Spleen (tissue), 7 donors: ENCODE measurements at regions not wholly inside any gene's neighbourhood (a gene's known extent, or its start where the extent isn't known, plus 50 kb on each side); places are given as distances from the start of the nearest gene placed in this dataset.

Experiments
- POLR2A ChIP-seq, 3 donors: fragments of 450-650 bp; IDR thresholded peaks; one replicate each; pipeline ENCODE4 v1.5.1; 2017; ENCODE audit warnings: antibody characterized with exemption in 3 of 3, mild to moderate bottlenecking in 1 of 3
- POLR2AphosphoS5 ChIP-seq, 3 donors: sonication (generic); formaldehyde crosslinking; IDR thresholded peaks; one replicate each; pipeline ENCODE4 v1.5.1; 2017; ENCODE audit warnings: antibody characterized with exemption in 3 of 3
- TF ChIP-seq, protein P1 (sequence below), 11 experiments: fragments of 200-600 bp in 7 of 11; fragments of 450-650 bp in 4 of 11; sonication (generic) in 4 of 11; IDR thresholded peaks in 8 of 11; conservative IDR thresholded peaks in 3 of 11; 1 replicate in 7 of 11; 2 replicates in 4 of 11; pipeline versions ENCODE4 v1.4.0 to v1.8.0; 2016 to 2021; ENCODE audit warnings: antibody characterized with exemption in 11 of 11, inconsistent platforms in 4 of 11, mild to moderate bottlenecking in 1 of 11
- donor health status: DM: no; HTN: no; CAD: no; lungs with moderate emphysema.
- donor health status: DM: no; HTN: no; CAD: no.
- donor health status: DM: no; HTN: no; CAD: no.

DNA sequence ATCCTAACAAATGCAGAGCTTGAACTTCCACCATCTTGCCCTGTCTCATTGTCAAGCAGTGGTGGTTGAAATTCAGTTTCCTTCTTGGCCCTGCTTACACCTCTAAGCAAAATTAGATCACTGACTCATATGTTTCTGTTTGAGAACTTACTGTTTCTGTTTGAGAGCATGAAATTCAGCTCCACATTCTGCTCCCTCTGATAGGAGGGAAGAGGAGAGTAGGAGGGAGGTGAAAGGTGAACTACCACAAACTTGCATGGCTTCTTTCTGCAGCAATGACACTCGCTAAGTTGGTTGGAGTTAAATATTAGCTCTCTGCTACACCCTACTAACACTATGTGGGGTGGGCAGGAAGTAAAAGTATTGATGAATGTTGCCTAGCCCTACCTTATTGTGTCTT is 117.8 kb upstream of the EDA2R start:
- TF ChIP-seq, protein P1, sequence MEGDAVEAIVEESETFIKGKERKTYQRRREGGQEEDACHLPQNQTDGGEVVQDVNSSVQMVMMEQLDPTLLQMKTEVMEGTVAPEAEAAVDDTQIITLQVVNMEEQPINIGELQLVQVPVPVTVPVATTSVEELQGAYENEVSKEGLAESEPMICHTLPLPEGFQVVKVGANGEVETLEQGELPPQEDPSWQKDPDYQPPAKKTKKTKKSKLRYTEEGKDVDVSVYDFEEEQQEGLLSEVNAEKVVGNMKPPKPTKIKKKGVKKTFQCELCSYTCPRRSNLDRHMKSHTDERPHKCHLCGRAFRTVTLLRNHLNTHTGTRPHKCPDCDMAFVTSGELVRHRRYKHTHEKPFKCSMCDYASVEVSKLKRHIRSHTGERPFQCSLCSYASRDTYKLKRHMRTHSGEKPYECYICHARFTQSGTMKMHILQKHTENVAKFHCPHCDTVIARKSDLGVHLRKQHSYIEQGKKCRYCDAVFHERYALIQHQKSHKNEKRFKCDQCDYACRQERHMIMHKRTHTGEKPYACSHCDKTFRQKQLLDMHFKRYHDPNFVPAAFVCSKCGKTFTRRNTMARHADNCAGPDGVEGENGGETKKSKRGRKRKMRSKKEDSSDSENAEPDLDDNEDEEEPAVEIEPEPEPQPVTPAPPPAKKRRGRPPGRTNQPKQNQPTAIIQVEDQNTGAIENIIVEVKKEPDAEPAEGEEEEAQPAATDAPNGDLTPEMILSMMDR (IDR thresholded peaks at IDR 0.05 in 8 of 11, conservative IDR thresholded peaks at IDR 0.05 in 3 of 11): no peak
- no peak for TF ChIP-seq POLR2AphosphoS5 (IDR thresholded peaks at IDR 0.05)
- TF ChIP-seq POLR2A (IDR thresholded peaks at IDR 0.05): no peak
